GM23338 (cell line): ENCODE measurements at regions not wholly inside any gene's neighbourhood (a gene's known extent, or its start where the extent isn't known, plus 50 kb on each side); places are given as distances from the start of the nearest gene placed in this dataset.

Source experiments
- ATAC-seq: fragments of 200-7000 bp; cut with Tn5 transposase; 3 replicates; pipeline ENCODE4 v1.9.1; 2020
- DNase-seq: peaks from one replicate; pipeline ENCODE4 v3.0.0-alpha.2; 2015; ENCODE audit warnings: low spot score
- H2AFZ ChIP-seq: fragments of 200-600 bp; sonication (generic); 2 replicates; pipeline ENCODE4 v1.8.0; 2016; ENCODE audit warnings: antibody characterized with exemption, mild to moderate bottlenecking, moderate library complexity
- H3F3A ChIP-seq: fragments of 200-600 bp; sonication (generic); replicated peaks from 2 replicates; pipeline ENCODE4 v1.8.0; 2017; ENCODE audit warnings: antibody characterized with exemption, mixed run types, low read depth
- H3K27ac ChIP-seq: fragments of 200-600 bp; sonication (generic); 2 replicates; pipeline ENCODE4 v1.6.1; 2016; ENCODE audit warnings: low read depth
- H3K27me3 ChIP-seq: fragments of 200-600 bp; sonication (generic); 2 replicates; pipeline ENCODE4 v1.8.0; 2016; ENCODE audit warnings: mild to moderate bottlenecking, mixed run types, moderate library complexity; ENCODE audit not compliant: insufficient read depth
- H3K36me3 ChIP-seq: fragments of 200-600 bp; sonication (generic); 2 replicates; pipeline ENCODE4 v1.8.0; 2016; ENCODE audit warnings: mild to moderate bottlenecking; ENCODE audit not compliant: insufficient read depth
- H3K4me1 ChIP-seq: fragments of 200-600 bp; sonication (generic); 2 replicates; pipeline ENCODE4 v1.8.0; 2016; ENCODE audit warnings: mild to moderate bottlenecking, moderate library complexity; ENCODE audit not compliant: insufficient read depth
- H3K4me2 ChIP-seq: fragments of 200-600 bp; sonication (generic); 2 replicates; pipeline ENCODE4 v1.7.1; 2017; ENCODE audit warnings: mixed run types
- H3K4me3 ChIP-seq: fragments of 200-600 bp; sonication (generic); 2 replicates; pipeline ENCODE4 v1.6.1; 2016; ENCODE audit warnings: mixed run types
- H3K79me2 ChIP-seq: fragments of 200-600 bp; sonication (generic); replicated peaks from 2 replicates; pipeline ENCODE4 v1.8.0; 2017; ENCODE audit warnings: mild to moderate bottlenecking; ENCODE audit not compliant: insufficient read depth
- H3K9me2 ChIP-seq: fragments of 200-600 bp; sonication (generic); 2 replicates; pipeline ENCODE4 v1.8.0; 2017; ENCODE audit not compliant: insufficient read depth
- H4K20me1 ChIP-seq: fragments of 200-600 bp; sonication (generic); replicated peaks from 2 replicates; pipeline ENCODE4 v1.8.0; 2017; ENCODE audit warnings: mild to moderate bottlenecking; ENCODE audit not compliant: insufficient read depth
- H3K27ac Mint-ChIP-seq: 2 replicates; pipeline ENCODE4 v1.8.0; 2020; ENCODE audit warnings: inconsistent platforms, mild to moderate bottlenecking, moderate library complexity, mixed read lengths
- H3K27me3 Mint-ChIP-seq: 3 replicates; pipeline ENCODE4 v1.8.0; 2022; ENCODE audit warnings: low read depth, mild to moderate bottlenecking, moderate library complexity, mixed read lengths, inconsistent platforms; ENCODE audit not compliant: insufficient read depth, poor library complexity
- H3K36me3 Mint-ChIP-seq: 3 replicates; pipeline ENCODE4 v1.8.0; 2021; ENCODE audit warnings: low read depth, mild to moderate bottlenecking, inconsistent platforms, moderate library complexity, mixed read lengths
- H3K4me1 Mint-ChIP-seq: 3 replicates; pipeline ENCODE4 v1.8.0; 2020; ENCODE audit warnings: mild to moderate bottlenecking, inconsistent platforms, mixed read lengths
- H3K4me3 Mint-ChIP-seq: 3 replicates; pipeline ENCODE4 v1.8.0; 2021; ENCODE audit warnings: moderate library complexity, mild to moderate bottlenecking, inconsistent platforms, mixed read lengths
- H3K9me3 Mint-ChIP-seq: 3 replicates; pipeline ENCODE4 v1.8.0; 2020; ENCODE audit warnings: moderate library complexity, mild to moderate bottlenecking, inconsistent platforms, mixed read lengths
- CREB1 ChIP-seq: fragments of 250-450 bp; sonication (Bioruptor Pico); IDR thresholded peaks from 2 replicates; pipeline ENCODE4 v1.5.0; 2020; ENCODE audit warnings: low read depth, mild to moderate bottlenecking, moderate library complexity
- EZH2 ChIP-seq: fragments of 200-600 bp; sonication (generic); IDR thresholded peaks from one replicate; pipeline ENCODE4 v1.8.0; 2017; ENCODE audit warnings: antibody characterized with exemption, mild to moderate bottlenecking, low read depth; ENCODE audit not compliant: unreplicated experiment
- EZH2phosphoT487 ChIP-seq: fragments of 200-600 bp; sonication (generic); IDR thresholded peaks from one replicate; pipeline ENCODE4 v1.8.1; 2018; ENCODE audit warnings: antibody characterized with exemption; ENCODE audit not compliant: unreplicated experiment
- JUNB ChIP-seq: IDR thresholded peaks from one replicate; pipeline ENCODE4 v1.6.1; 2016; ENCODE audit warnings: antibody characterized with exemption; ENCODE audit not compliant: unreplicated experiment
- NANOG ChIP-seq: IDR thresholded peaks from 2 replicates; pipeline ENCODE4 v1.6.1; 2016; ENCODE audit warnings: antibody characterized with exemption, borderline replicate concordance
- POLR2AphosphoS5 ChIP-seq: IDR thresholded peaks from 2 replicates; pipeline ENCODE4 v1.6.1; 2016; ENCODE audit warnings: antibody characterized with exemption, low read depth
- STAT1 ChIP-seq: IDR thresholded peaks from one replicate; pipeline ENCODE4 v1.6.1; 2016; ENCODE audit warnings: antibody characterized with exemption; ENCODE audit not compliant: unreplicated experiment
- ZNF114 ChIP-seq: fragments of 250-450 bp; sonication (Bioruptor Pico); IDR thresholded peaks from 2 replicates; pipeline ENCODE4 v1.5.0; 2020; ENCODE audit warnings: mild to moderate bottlenecking, moderate library complexity
- ZNF331 ChIP-seq: fragments of 250-450 bp; sonication (Bioruptor Pico); IDR thresholded peaks from 2 replicates; pipeline ENCODE4 v1.5.0; 2020; ENCODE audit warnings: low read depth, mild to moderate bottlenecking, moderate library complexity
- TF ChIP-seq, protein P1 (sequence below): IDR thresholded peaks from 2 replicates; pipeline ENCODE4 v1.6.1; 2016; ENCODE audit warnings: antibody characterized with exemption
- TF ChIP-seq, protein P2 (sequence below): fragments of 250-450 bp; sonication (Bioruptor Pico); IDR thresholded peaks from 2 replicates; pipeline ENCODE4 v1.5.0; 2020; ENCODE audit warnings: mild to moderate bottlenecking, moderate library complexity
- TF ChIP-seq, protein P3 (sequence below), 2 experiments: fragments of 200-600 bp in 1 of 2; sonication (generic) in 1 of 2; conservative IDR thresholded peaks; 2 replicates each; pipeline versions ENCODE4 v1.5.1 to v1.6.1; 2016 to 2017; ENCODE audit warnings: antibody characterized with exemption in 2 of 2, low read depth in 2 of 2, mild to moderate bottlenecking in 2 of 2, moderate library complexity in 1 of 2
- TF ChIP-seq, protein P4 (sequence below): IDR thresholded peaks from one replicate; pipeline ENCODE4 v1.6.1; 2018; ENCODE audit warnings: antibody characterized with exemption; ENCODE audit not compliant: unreplicated experiment

DNA sequence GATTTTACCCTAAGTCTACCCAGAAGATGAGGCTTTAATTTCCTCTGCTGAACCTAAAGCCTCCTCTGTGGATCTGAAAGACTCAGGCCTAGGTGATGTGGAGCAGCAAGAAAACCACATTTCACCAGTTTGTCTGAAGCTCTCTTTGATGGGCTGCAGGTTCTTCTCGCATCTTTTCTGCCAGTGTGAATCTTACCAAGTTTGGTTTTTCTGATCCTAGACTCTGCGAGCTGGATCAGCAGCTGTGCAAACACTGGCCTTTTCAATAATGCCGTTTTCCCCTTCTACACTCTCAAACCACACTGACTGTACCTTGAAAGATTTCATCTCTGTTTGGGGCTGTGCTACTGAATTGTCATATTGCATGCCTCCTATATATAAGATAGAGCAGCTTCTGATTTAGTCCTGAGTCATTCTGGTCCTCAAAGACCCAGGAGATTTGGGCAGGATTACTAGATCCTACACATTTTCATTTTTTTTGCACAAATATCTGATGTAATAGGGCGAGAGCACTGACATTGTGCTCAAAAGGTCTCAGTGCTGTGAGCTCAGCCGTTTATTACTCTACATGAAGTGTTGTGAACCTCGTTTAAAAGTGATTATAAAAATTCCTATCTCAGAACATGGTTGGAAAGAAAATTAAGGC lies 133.6 kb upstream of the FAM9C start:
- no peaks in the 10 kb centered on the region for H3K4me1 ChIP-seq
- H2AFZ ChIP-seq: no peak overlapping the region
- DNase-seq: no peak
- no peak for ATAC-seq
- H3K27me3 ChIP-seq: no peaks in the 10 kb centered on the region
- H4K20me1 ChIP-seq: no peaks in the 10 kb centered on the region
- Mint-ChIP-seq H3K4me1 (no peaks in the 10 kb centered on the region), H3K9me3 (peaks cover 3% of the 10 kb centered on the region; the same call in 2 of the 3 replicates), H3K27ac (no peak overlapping the region), H3K4me3 (no peak overlapping the region), H3K36me3 (peaks cover 4% of the 10 kb centered on the region; the same call in 1 of the 3 replicates), H3K27me3 (no peaks in the 10 kb centered on the region)
- H3K9me2 ChIP-seq: no peaks in the 10 kb centered on the region
- TF ChIP-seq ZNF331 (CRISPR knock-in tag) (no peak), CREB1 (no peak), POLR2AphosphoS5 (no peak), EZH2phosphoT487 (no peak), STAT1 (no peak), JUNB (no peak), NANOG (no peak), ZNF114 (CRISPR knock-in tag) (no peak), EZH2 (no peak)
- TF ChIP-seq, protein P1, sequence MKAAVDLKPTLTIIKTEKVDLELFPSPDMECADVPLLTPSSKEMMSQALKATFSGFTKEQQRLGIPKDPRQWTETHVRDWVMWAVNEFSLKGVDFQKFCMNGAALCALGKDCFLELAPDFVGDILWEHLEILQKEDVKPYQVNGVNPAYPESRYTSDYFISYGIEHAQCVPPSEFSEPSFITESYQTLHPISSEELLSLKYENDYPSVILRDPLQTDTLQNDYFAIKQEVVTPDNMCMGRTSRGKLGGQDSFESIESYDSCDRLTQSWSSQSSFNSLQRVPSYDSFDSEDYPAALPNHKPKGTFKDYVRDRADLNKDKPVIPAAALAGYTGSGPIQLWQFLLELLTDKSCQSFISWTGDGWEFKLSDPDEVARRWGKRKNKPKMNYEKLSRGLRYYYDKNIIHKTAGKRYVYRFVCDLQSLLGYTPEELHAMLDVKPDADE: no peak
- TF ChIP-seq, protein P2, sequence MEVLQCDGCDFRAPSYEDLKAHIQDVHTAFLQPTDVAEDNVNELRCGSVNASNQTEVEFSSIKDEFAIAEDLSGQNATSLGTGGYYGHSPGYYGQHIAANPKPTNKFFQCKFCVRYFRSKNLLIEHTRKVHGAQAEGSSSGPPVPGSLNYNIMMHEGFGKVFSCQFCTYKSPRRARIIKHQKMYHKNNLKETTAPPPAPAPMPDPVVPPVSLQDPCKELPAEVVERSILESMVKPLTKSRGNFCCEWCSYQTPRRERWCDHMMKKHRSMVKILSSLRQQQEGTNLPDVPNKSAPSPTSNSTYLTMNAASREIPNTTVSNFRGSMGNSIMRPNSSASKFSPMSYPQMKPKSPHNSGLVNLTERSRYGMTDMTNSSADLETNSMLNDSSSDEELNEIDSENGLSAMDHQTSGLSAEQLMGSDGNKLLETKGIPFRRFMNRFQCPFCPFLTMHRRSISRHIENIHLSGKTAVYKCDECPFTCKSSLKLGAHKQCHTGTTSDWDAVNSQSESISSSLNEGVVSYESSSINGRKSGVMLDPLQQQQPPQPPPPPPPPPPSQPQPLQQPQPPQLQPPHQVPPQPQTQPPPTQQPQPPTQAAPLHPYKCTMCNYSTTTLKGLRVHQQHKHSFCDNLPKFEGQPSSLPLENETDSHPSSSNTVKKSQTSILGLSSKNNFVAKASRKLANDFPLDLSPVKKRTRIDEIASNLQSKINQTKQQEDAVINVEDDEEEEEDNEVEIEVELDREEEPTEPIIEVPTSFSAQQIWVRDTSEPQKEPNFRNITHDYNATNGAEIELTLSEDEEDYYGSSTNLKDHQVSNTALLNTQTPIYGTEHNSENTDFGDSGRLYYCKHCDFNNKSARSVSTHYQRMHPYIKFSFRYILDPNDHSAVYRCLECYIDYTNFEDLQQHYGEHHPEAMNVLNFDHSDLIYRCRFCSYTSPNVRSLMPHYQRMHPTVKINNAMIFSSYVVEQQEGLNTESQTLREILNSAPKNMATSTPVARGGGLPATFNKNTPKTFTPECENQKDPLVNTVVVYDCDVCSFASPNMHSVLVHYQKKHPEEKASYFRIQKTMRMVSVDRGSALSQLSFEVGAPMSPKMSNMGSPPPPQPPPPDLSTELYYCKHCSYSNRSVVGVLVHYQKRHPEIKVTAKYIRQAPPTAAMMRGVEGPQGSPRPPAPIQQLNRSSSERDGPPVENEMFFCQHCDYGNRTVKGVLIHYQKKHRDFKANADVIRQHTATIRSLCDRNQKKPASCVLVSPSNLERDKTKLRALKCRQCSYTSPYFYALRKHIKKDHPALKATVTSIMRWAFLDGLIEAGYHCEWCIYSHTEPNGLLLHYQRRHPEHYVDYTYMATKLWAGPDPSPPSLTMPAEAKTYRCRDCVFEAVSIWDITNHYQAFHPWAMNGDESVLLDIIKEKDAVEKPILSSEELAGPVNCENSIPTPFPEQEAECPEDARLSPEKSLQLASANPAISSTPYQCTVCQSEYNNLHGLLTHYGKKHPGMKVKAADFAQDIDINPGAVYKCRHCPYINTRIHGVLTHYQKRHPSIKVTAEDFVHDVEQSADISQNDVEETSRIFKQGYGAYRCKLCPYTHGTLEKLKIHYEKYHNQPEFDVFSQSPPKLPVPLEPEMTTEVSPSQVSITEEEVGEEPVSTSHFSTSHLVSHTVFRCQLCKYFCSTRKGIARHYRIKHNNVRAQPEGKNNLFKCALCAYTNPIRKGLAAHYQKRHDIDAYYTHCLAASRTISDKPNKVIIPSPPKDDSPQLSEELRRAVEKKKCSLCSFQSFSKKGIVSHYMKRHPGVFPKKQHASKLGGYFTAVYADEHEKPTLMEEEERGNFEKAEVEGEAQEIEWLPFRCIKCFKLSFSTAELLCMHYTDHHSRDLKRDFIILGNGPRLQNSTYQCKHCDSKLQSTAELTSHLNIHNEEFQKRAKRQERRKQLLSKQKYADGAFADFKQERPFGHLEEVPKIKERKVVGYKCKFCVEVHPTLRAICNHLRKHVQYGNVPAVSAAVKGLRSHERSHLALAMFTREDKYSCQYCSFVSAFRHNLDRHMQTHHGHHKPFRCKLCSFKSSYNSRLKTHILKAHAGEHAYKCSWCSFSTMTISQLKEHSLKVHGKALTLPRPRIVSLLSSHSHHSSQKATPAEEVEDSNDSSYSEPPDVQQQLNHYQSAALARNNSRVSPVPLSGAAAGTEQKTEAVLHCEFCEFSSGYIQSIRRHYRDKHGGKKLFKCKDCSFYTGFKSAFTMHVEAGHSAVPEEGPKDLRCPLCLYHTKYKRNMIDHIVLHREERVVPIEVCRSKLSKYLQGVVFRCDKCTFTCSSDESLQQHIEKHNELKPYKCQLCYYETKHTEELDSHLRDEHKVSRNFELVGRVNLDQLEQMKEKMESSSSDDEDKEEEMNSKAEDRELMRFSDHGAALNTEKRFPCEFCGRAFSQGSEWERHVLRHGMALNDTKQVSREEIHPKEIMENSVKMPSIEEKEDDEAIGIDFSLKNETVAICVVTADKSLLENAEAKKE (CRISPR knock-in tag): no peak
- TF ChIP-seq, protein P3, sequence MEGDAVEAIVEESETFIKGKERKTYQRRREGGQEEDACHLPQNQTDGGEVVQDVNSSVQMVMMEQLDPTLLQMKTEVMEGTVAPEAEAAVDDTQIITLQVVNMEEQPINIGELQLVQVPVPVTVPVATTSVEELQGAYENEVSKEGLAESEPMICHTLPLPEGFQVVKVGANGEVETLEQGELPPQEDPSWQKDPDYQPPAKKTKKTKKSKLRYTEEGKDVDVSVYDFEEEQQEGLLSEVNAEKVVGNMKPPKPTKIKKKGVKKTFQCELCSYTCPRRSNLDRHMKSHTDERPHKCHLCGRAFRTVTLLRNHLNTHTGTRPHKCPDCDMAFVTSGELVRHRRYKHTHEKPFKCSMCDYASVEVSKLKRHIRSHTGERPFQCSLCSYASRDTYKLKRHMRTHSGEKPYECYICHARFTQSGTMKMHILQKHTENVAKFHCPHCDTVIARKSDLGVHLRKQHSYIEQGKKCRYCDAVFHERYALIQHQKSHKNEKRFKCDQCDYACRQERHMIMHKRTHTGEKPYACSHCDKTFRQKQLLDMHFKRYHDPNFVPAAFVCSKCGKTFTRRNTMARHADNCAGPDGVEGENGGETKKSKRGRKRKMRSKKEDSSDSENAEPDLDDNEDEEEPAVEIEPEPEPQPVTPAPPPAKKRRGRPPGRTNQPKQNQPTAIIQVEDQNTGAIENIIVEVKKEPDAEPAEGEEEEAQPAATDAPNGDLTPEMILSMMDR (conservative IDR thresholded peaks at IDR 0.05; ENCODE audit: low read depth in 2 of 2): no peak
- TF ChIP-seq, protein P4, sequence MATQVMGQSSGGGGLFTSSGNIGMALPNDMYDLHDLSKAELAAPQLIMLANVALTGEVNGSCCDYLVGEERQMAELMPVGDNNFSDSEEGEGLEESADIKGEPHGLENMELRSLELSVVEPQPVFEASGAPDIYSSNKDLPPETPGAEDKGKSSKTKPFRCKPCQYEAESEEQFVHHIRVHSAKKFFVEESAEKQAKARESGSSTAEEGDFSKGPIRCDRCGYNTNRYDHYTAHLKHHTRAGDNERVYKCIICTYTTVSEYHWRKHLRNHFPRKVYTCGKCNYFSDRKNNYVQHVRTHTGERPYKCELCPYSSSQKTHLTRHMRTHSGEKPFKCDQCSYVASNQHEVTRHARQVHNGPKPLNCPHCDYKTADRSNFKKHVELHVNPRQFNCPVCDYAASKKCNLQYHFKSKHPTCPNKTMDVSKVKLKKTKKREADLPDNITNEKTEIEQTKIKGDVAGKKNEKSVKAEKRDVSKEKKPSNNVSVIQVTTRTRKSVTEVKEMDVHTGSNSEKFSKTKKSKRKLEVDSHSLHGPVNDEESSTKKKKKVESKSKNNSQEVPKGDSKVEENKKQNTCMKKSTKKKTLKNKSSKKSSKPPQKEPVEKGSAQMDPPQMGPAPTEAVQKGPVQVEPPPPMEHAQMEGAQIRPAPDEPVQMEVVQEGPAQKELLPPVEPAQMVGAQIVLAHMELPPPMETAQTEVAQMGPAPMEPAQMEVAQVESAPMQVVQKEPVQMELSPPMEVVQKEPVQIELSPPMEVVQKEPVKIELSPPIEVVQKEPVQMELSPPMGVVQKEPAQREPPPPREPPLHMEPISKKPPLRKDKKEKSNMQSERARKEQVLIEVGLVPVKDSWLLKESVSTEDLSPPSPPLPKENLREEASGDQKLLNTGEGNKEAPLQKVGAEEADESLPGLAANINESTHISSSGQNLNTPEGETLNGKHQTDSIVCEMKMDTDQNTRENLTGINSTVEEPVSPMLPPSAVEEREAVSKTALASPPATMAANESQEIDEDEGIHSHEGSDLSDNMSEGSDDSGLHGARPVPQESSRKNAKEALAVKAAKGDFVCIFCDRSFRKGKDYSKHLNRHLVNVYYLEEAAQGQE: no peak
- no peak overlapping the region for H3K4me3 ChIP-seq
- no peak overlapping the region for H3K4me2 ChIP-seq
- H3K27ac ChIP-seq: no peak overlapping the region
- no peaks in the 10 kb centered on the region for H3F3A ChIP-seq
- no peaks in the 10 kb centered on the region for H3K79me2 ChIP-seq
- no peaks in the 10 kb centered on the region for H3K36me3 ChIP-seq
